A549 (cell line): ENCODE measurements at regions not wholly inside any gene's neighbourhood (a gene's known extent, or its start where the extent isn't known, plus 50 kb on each side); places are given as distances from the start of the nearest gene placed in this dataset.

Experiments
- ATAC-seq, 2 experiments: fragments of 200-7000 bp in 1 of 2; fragments of >200 bp in 1 of 2; cut with Nextera tagmentation in 1 of 2; cut with Tn5 transposase in 1 of 2; 3 replicates each; pipeline versions ENCODE4 v1.8.0 to v1.9.1; 2018 to 2020; ENCODE audit warnings: mild to moderate bottlenecking in 1 of 2, moderate library complexity in 1 of 2
- CTCF ChIA-PET: fragments of 300-600 bp; sonication (Branson Sonifier 250); formaldehyde crosslinking; extraction: SDS; loops from one replicate; lab custom pipeline; 2021; ENCODE audit warnings: antibody characterized with exemption, inconsistent platforms; lab: Yijun Ruan, JAX
- POLR2A ChIA-PET: fragments of 350-600 bp; formaldehyde crosslinking; extraction: SDS; loops from one replicate; lab custom pipeline; 2021; ENCODE audit warnings: antibody characterized with exemption, inconsistent platforms; lab: Yijun Ruan, JAX
- DNase-seq, 2 experiments: peaks; one replicate each; pipeline versions ENCODE4 v3.0.0 to v3.0.0-alpha.2; 2011 to 2016; ENCODE audit warnings: low read depth in 1 of 2, low spot score in 1 of 2
- FAIRE-seq: peaks from 2 replicates; lab custom pipeline; 2011; peaks lifted over from hg19 to GRCh38; lab: Jason Lieb, UNC
- H3K27ac ChIP-seq, 2 experiments: fragments of >200 bp; sonication (Bioruptor Twin); formaldehyde crosslinking; 3 replicates each; pipeline ENCODE4 v1.5.1; 2016 to 2017
- H3K4me1 ChIP-seq: fragments of >200 bp; sonication (Bioruptor Twin); formaldehyde crosslinking; 3 replicates; pipeline ENCODE4 v1.6.1; 2016
- H3K4me2 ChIP-seq: fragments of >200 bp; sonication (Bioruptor Twin); formaldehyde crosslinking; 3 replicates; pipeline ENCODE4 v1.6.1; 2016
- H3K4me3 ChIP-seq: fragments of >200 bp; sonication (Bioruptor Twin); formaldehyde crosslinking; 3 replicates; pipeline ENCODE4 v1.5.1; 2016
- H3K9me3 ChIP-seq: fragments of >200 bp; sonication (Bioruptor Twin); formaldehyde crosslinking; 3 replicates; pipeline ENCODE4 v1.6.1; 2016
- ATOH8 ChIP-seq: fragments of 250-450 bp; sonication (Bioruptor Pico); IDR thresholded peaks from 2 replicates; pipeline ENCODE4 v1.5.0; 2020; ENCODE audit warnings: low read depth, mild to moderate bottlenecking, moderate library complexity
- BCL3 ChIP-seq: fragments of >200 bp; sonication (Bioruptor Twin); formaldehyde crosslinking; IDR thresholded peaks from 3 replicates; pipeline ENCODE4 v1.6.1; 2016
- BHLHE40 ChIP-seq: IDR thresholded peaks from 2 replicates; pipeline ENCODE4 v1.6.1; 2012; ENCODE audit warnings: low read depth, low read length, inconsistent platforms
- CBX8 ChIP-seq: fragments of 200-600 bp; sonication (generic); IDR thresholded peaks from 2 replicates; pipeline ENCODE4 v1.6.1; 2016
- CHD2 ChIP-seq: fragments of 150-350 bp; IDR thresholded peaks from 2 replicates; pipeline ENCODE4 v1.6.1; 2014; ENCODE audit warnings: low read length; ENCODE audit not compliant: partially characterized antibody
- CTCF ChIP-seq: fragments of >200 bp; sonication (Bioruptor Twin); formaldehyde crosslinking; IDR thresholded peaks from 3 replicates; pipeline ENCODE4 v1.5.1; 2016
- EHMT2 ChIP-seq: fragments of 200-600 bp; sonication (generic); IDR thresholded peaks from 2 replicates; pipeline ENCODE4 v1.6.1; 2016; ENCODE audit warnings: antibody characterized with exemption, low read depth, mild to moderate bottlenecking, moderate library complexity
- EP300 ChIP-seq, 2 experiments: fragments of >200 bp; sonication (Bioruptor Twin); formaldehyde crosslinking; IDR thresholded peaks; 2 replicates in 1 of 2; 3 replicates in 1 of 2; pipeline ENCODE4 v1.6.1; 2016 to 2017
- ESRRA ChIP-seq: fragments of 150-350 bp; IDR thresholded peaks from 2 replicates; pipeline ENCODE4 v1.6.1; 2014; ENCODE audit warnings: mild to moderate bottlenecking, low read length, borderline replicate concordance
- FOSB ChIP-seq: fragments of 250-450 bp; sonication (Bioruptor Pico); IDR thresholded peaks from 2 replicates; pipeline ENCODE4 v1.5.0; 2020; ENCODE audit warnings: mild to moderate bottlenecking, moderate library complexity
- FOSL2 ChIP-seq, 2 experiments: fragments of 450-650 bp in 1 of 2; fragments of >200 bp in 1 of 2; sonication (Bioruptor Twin) in 1 of 2; formaldehyde crosslinking; IDR thresholded peaks; 2 replicates each; pipeline versions ENCODE4 v1.5.0 to v1.6.1; 2016 to 2020; ENCODE audit warnings: mild to moderate bottlenecking in 1 of 2, moderate library complexity in 1 of 2
- FOXS1 ChIP-seq: fragments of 250-450 bp; sonication (Bioruptor Pico); IDR thresholded peaks from 2 replicates; pipeline ENCODE4 v1.5.0; 2020; ENCODE audit warnings: mild to moderate bottlenecking, moderate library complexity
- HES2 ChIP-seq: fragments of >200 bp; sonication (Bioruptor Twin); formaldehyde crosslinking; IDR thresholded peaks from 2 replicates; pipeline ENCODE4 v1.6.1; 2016
- HMGXB4 ChIP-seq: fragments of 250-450 bp; sonication (Bioruptor Pico); IDR thresholded peaks from 2 replicates; pipeline ENCODE4 v1.5.0; 2021; ENCODE audit warnings: mild to moderate bottlenecking, moderate library complexity, borderline replicate concordance
- JUN ChIP-seq, 2 experiments: fragments of >200 bp; sonication (Bioruptor Twin); formaldehyde crosslinking; IDR thresholded peaks; 2 replicates in 1 of 2; 3 replicates in 1 of 2; pipeline ENCODE4 v1.6.1; 2016 to 2017
- MAFK ChIP-seq: fragments of 450-650 bp; IDR thresholded peaks from 2 replicates; pipeline ENCODE4 v1.6.1; 2014; ENCODE audit not compliant: partially characterized antibody
- MAZ ChIP-seq: fragments of 150-350 bp; IDR thresholded peaks from 2 replicates; pipeline ENCODE4 v1.6.1; 2014; ENCODE audit warnings: antibody characterized with exemption, low read depth, low read length, borderline replicate concordance
- NFE2L2 ChIP-seq: fragments of 150-350 bp; conservative IDR thresholded peaks from 2 replicates; pipeline ENCODE4 v1.6.1; 2014; ENCODE audit warnings: low read length
- NPAS2 ChIP-seq: fragments of 250-450 bp; sonication (Bioruptor Pico); IDR thresholded peaks from 2 replicates; pipeline ENCODE4 v1.8.0; 2022; ENCODE audit warnings: mild to moderate bottlenecking, moderate library complexity, borderline replicate concordance
- PHF8 ChIP-seq: fragments of 200-600 bp; sonication (generic); IDR thresholded peaks from 2 replicates; pipeline ENCODE4 v1.6.1; 2016; ENCODE audit warnings: low read depth, mild to moderate bottlenecking, antibody characterized with exemption, moderate library complexity, borderline replicate concordance
- POLR2AphosphoS2 ChIP-seq: conservative IDR thresholded peaks from 2 replicates; pipeline ENCODE4 v1.6.1; 2012; ENCODE audit warnings: low read length, improper control_type of control experiment, inconsistent platforms
- RFX5 ChIP-seq: fragments of 450-650 bp; IDR thresholded peaks from 2 replicates; pipeline ENCODE4 v1.7.1; 2014; ENCODE audit warnings: antibody characterized with exemption, mild to moderate bottlenecking, moderate library complexity
- SMC3 ChIP-seq: fragments of >200 bp; sonication (Bioruptor Twin); formaldehyde crosslinking; IDR thresholded peaks from 3 replicates; pipeline ENCODE4 v1.6.1; 2018; ENCODE audit warnings: inconsistent platforms
- SREBF2 ChIP-seq: fragments of 450-650 bp; IDR thresholded peaks from 2 replicates; pipeline ENCODE4 v1.6.1; 2014; ENCODE audit warnings: mild to moderate bottlenecking, moderate library complexity
- ZFP36 ChIP-seq: fragments of 450-650 bp; IDR thresholded peaks from 2 replicates; pipeline ENCODE4 v1.6.1; 2014; ENCODE audit warnings: borderline replicate concordance; ENCODE audit not compliant: partially characterized antibody
- ZSCAN20 ChIP-seq: fragments of 250-450 bp; sonication (Bioruptor Pico); IDR thresholded peaks from 2 replicates; pipeline ENCODE4 v1.8.0; 2022; ENCODE audit warnings: mild to moderate bottlenecking, moderate library complexity
- WGBS: methylation state at CpG from one replicate; pipeline ENCODE4 v1.1.6; 2017; ENCODE audit errors: missing lambda C conversion rate; 5-methylcytosine and 5-hydroxymethylcytosine counted together

DNA sequence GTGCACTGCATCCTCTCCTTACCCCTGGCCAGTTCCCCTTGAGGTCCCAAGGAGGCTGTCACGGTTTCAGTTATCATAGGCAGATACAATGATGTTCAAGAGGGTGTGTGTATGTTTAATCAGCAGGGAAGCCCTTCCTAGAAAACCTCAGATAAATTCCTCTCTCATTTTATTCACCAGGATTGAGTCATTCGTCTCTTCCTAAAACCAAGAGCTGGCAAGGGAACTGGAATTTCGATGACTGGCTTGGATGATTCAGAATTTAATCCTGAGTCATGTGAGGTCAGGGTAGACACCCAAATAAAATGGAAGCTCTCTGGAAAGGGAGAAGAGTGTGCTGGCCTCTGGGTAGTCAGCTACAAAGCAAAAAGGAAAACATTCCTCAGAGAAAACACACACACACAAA lies 106.2 kb upstream of the RAPGEF2 start (continued):
- TF ChIP-seq HMGXB4 (CRISPR knock-in tag) (no peak), PHF8 (no peak), ESRRA (no peak), JUN (IDR thresholded peaks at IDR 0.05) (peak; percentile 47 to 79; a peak in 4 of 5 replicates), BHLHE40 (no peak; the same call in 1 of the 2 replicates), SMC3 (peak; percentile 17; the same call in 1 of the 3 replicates), EP300 (IDR thresholded peaks at IDR 0.05) (peak; percentile 51 to 63; a peak in 2 of 5 replicates), CBX8 (no peak), ZSCAN20 (CRISPR knock-in tag) (no peak), POLR2AphosphoS2 (no peak), SREBF2 (no peak), HES2 (no peak), FOSB (no peak), NPAS2 (no peak), BCL3 (0 out of 3 replicates have a peak, but pooled peaks have one; percentile 57), RFX5 (no peak), CHD2 (no peak), NFE2L2 (peak; percentile 53), FOSL2 (IDR thresholded peaks at IDR 0.05) (peak; percentile 97), FOSL2 (CRISPR knock-in tag; IDR thresholded peaks at IDR 0.05) (peak; percentile 99), EHMT2 (no peak), ZFP36 (peak; percentile 37), FOXS1 (peak; percentile 43; the same call in 1 of the 2 replicates)

DNA sequence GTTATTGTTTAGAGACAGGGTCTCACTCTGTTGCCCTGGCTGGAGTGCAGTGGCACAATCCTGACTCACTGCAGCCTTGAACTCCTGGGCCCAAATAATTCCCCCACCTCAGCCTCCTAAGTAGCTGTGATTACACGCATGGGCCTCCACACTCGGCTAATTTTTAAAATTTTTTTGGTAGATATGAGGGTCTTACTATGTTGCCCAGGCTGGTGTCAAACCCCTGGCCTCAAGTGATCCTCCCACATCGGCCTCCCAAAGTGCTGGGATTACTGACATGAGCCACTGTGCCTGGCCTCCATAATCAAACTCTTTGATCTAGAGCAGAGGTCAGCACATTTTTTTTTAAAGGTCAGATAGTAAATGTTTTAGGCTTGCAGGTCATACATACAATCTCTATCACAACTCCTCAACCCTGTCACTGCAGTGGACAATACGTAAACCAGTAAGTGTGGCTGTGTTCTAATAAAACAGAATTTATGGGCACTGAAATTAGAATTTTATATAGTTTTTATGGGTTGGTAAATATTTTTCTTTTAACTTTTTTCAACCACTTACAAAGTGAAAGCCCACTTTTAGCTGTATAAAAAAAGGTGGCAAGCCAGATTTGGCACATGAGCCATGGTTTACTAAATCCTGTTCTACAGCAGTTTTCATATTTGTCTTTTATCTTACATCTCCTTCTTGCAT lies 105.1 kb upstream of the RAPGEF2 start:
- no peak overlapping the region for H3K4me2 ChIP-seq
- no peak for TF ChIP-seq MAZ
- TF ChIP-seq NPAS2: no peak
- no peak for TF ChIP-seq FOSB
- no peak for TF ChIP-seq CTCF
- TF ChIP-seq CBX8: no peak
- TF ChIP-seq ATOH8: no peak
- TF ChIP-seq RFX5: no peak
- no peak for TF ChIP-seq SREBF2
- TF ChIP-seq ZSCAN20 (CRISPR knock-in tag): no peak
- TF ChIP-seq MAFK: no peak
- H3K4me1 ChIP-seq: peaks cover 36% of the 10 kb centered on the region
- DNase-seq (no peak), ATAC-seq (no peak), FAIRE-seq (no peak)
- ChIA-PET POLR2A (no interaction called here), CTCF (interaction anchor here (0.6 kb wide), 1 partner anchor 742 kb away, joined by 3 read pairs; no protein-coding TSS in a partner anchor)
- H3K9me3 ChIP-seq: no peaks in the 10 kb centered on the region
- WGBS: 65% methylated on average over 4 of the region's 4 CpGs
- H3K27ac ChIP-seq: peak overlapping the region; percentile 53 to 82; a peak in 5 of 6 replicates
- H3K4me3 ChIP-seq: no peak overlapping the region
